Naive thymus-derived CD4-positive, alpha-beta T cell (primary cell): ENCODE measurements at regions not wholly inside any gene's neighbourhood (a gene's known extent, or its start where the extent isn't known, plus 50 kb on each side); places are given as distances from the start of the nearest gene placed in this dataset.
A peak's percentile ranks its signal among the peaks of the same experiment; 100 is the strongest.

ENCODE experiments used
- ATAC-seq: fragments of 150-1000 bp; cut with Tn5 transposase; 2 replicates; pipeline ENCODE4 v1.10.0; 2021; ENCODE audit warnings: mild to moderate bottlenecking, moderate library complexity
- CTCF ChIA-PET: fragments of 350-600 bp; sonication (Branson Sonifier 250); formaldehyde crosslinking; loops from one replicate; lab custom pipeline; 2021; ENCODE audit warnings: antibody characterized with exemption; lab: Charles Lee
- POLR2A ChIA-PET: fragments of 350-600 bp; sonication (Branson Sonifier 250); formaldehyde crosslinking; loops from one replicate; lab custom pipeline; 2021; ENCODE audit warnings: antibody characterized with exemption, inconsistent platforms; lab: Charles Lee
- DNase-seq, 9 donors: peaks; one replicate each; pipeline versions ENCODE4 v3.0.0 to v3.0.0-alpha.2; 2020 to 2022; ENCODE audit warnings: mixed read lengths in 1 of 9
- H3K27ac ChIP-seq: one replicate; pipeline ENCODE4 v1.7.0; 2013; ENCODE audit warnings: mild to moderate bottlenecking, low read depth, low read length, moderate library complexity
- H3K27me3 ChIP-seq, 2 donors: one replicate each; pipeline ENCODE4 v1.7.0; 2013; ENCODE audit warnings: low read length in 2 of 2, mild to moderate bottlenecking in 2 of 2, moderate library complexity in 2 of 2; ENCODE audit not compliant: control insufficient read depth in 2 of 2, insufficient read depth in 2 of 2
- H3K36me3 ChIP-seq, 3 experiments: 1 replicate in 2 of 3; 2 replicates in 1 of 3; pipeline ENCODE4 v1.7.0; 2013; ENCODE audit warnings: low read length in 3 of 3, mild to moderate bottlenecking in 3 of 3, moderate library complexity in 1 of 3; ENCODE audit not compliant: insufficient read depth in 3 of 3, control insufficient read depth in 2 of 3
- H3K4me1 ChIP-seq, 2 donors: one replicate each; pipeline ENCODE4 v1.7.0; 2013; ENCODE audit warnings: low read length in 2 of 2, mild to moderate bottlenecking in 2 of 2, moderate library complexity in 1 of 2; ENCODE audit not compliant: control insufficient read depth in 2 of 2, insufficient read depth in 2 of 2
- H3K4me3 ChIP-seq: 2 replicates; pipeline ENCODE4 v1.7.0; 2013; ENCODE audit warnings: mild to moderate bottlenecking, low read length
- H3K9me3 ChIP-seq, 3 experiments: 1 replicate in 2 of 3; 2 replicates in 1 of 3; pipeline ENCODE4 v1.7.0; 2013; ENCODE audit warnings: low read length in 3 of 3; ENCODE audit not compliant: control insufficient read depth in 2 of 3
- H3K27ac Mint-ChIP-seq, 9 donors: one replicate each; pipeline ENCODE4 v1.8.0; 2020 to 2022; ENCODE audit warnings: mixed read lengths in 9 of 9, mild to moderate bottlenecking in 8 of 9, moderate library complexity in 5 of 9, inconsistent platforms in 2 of 9
- H3K27me3 Mint-ChIP-seq, 5 donors: one replicate each; pipeline ENCODE4 v1.8.0; 2021 to 2022; ENCODE audit warnings: mixed read lengths in 5 of 5, mild to moderate bottlenecking in 1 of 5
- H3K36me3 Mint-ChIP-seq, 5 donors: one replicate each; pipeline ENCODE4 v1.8.0; 2020 to 2022; ENCODE audit warnings: mixed read lengths in 5 of 5, mild to moderate bottlenecking in 3 of 5, inconsistent platforms in 1 of 5
- H3K4me1 Mint-ChIP-seq, 7 donors: one replicate each; pipeline ENCODE4 v1.8.0; 2020 to 2022; ENCODE audit warnings: mixed read lengths in 7 of 7, mild to moderate bottlenecking in 3 of 7, inconsistent platforms in 1 of 7
- H3K4me3 Mint-ChIP-seq, 10 donors: one replicate each; pipeline ENCODE4 v1.8.0; 2020 to 2022; ENCODE audit warnings: mild to moderate bottlenecking in 10 of 10, mixed read lengths in 10 of 10, moderate library complexity in 6 of 10, inconsistent platforms in 2 of 10
- H3K9me3 Mint-ChIP-seq, 11 donors: one replicate each; pipeline ENCODE4 v1.8.0; 2020 to 2022; ENCODE audit warnings: mixed read lengths in 11 of 11, mild to moderate bottlenecking in 4 of 11, inconsistent platforms in 1 of 11, moderate library complexity in 1 of 11
- intact Hi-C, 2 donors: fragments of 100-400 bp; cut with micrococcal nuclease; formaldehyde crosslinking; loops; one replicate each; pipeline ENCODE4 v1.15.1; 2023

GRCh38 chr15:85992224-85992623 is 87.4 kb upstream of the AGBL1 start:
- Histone ChIP-seq H3K9me3 (no peaks in the 10 kb centered on the region), H3K27me3 (no peaks in the 10 kb centered on the region), H3K27ac (no peak overlapping the region), H3K36me3 (no peaks in the 10 kb centered on the region), H3K4me3 (no peak overlapping the region), H3K4me1 (no peaks in the 10 kb centered on the region)
- ChIA-PET POLR2A (no interaction called here), CTCF (no interaction called here)
- no peaks in the 10 kb centered on the region for H3K36me3 Mint-ChIP-seq
- no peak overlapping the region for H3K4me3 Mint-ChIP-seq
- peaks cover 0 to 5% (median 3%) of the 10 kb centered on the region in 5 donors for H3K27me3 Mint-ChIP-seq
- H3K27ac Mint-ChIP-seq = no peak overlapping the region
- peaks cover 0 to 6% (median 0%) of the 10 kb centered on the region in 11 donors for H3K9me3 Mint-ChIP-seq
- peaks cover 0 to 3% (median 0%) of the 10 kb centered on the region in 7 donors for H3K4me1 Mint-ChIP-seq
- intact Hi-C loops = no loop called here
- ATAC-seq = no peak
- no peak for DNase-seq

- Histone ChIP-seq H3K4me1 (no peaks in the 10 kb centered on the region), H3K36me3 (no peaks in the 10 kb centered on the region), H3K9me3 (no peaks in the 10 kb centered on the region), H3K27ac (no peak overlapping the region), H3K4me3 (no peak overlapping the region), H3K27me3 (no peaks in the 10 kb centered on the region)
- Mint-ChIP-seq H3K27me3 (peaks cover 0 to 5% (median 3%) of the 10 kb centered on the region in 5 donors), H3K4me3 (no peak overlapping the region), H3K9me3 (peaks cover 0 to 6% (median 0%) of the 10 kb centered on the region in 11 donors), H3K36me3 (no peaks in the 10 kb centered on the region), H3K27ac (peak overlapping the region in 1 of 9 donors; percentile 6), H3K4me1 (peaks cover 0 to under 1% (median 0%) of the 10 kb centered on the region in 7 donors)
- ChIA-PET CTCF (interaction anchor here (0.6 kb wide), 1 partner anchor 1395 kb away, joined by 3 read pairs; no protein-coding TSS in a partner anchor), POLR2A (no interaction called here)
- ATAC-seq (no peak), DNase-seq (no peak)
- intact Hi-C loops = no loop called here
Measured at GRCh38 chr15:85993116-85993515, 86.6 kb upstream of the AGBL1 start.

- DNase-seq (no peak), ATAC-seq (no peak)
- Mint-ChIP-seq H3K27ac (no peak overlapping the region), H3K4me3 (no peak overlapping the region), H3K4me1 (no peaks in the 10 kb centered on the region), H3K9me3 (peaks cover 0 to 6% (median 0%) of the 10 kb centered on the region in 11 donors), H3K27me3 (peaks cover 0 to 10% (median 4%) of the 10 kb centered on the region in 5 donors), H3K36me3 (no peaks in the 10 kb centered on the region)
- Histone ChIP-seq H3K9me3 (no peaks in the 10 kb centered on the region), H3K36me3 (no peaks in the 10 kb centered on the region), H3K4me3 (no peak overlapping the region), H3K4me1 (no peaks in the 10 kb centered on the region), H3K27ac (no peak overlapping the region), H3K27me3 (no peaks in the 10 kb centered on the region)
- intact Hi-C loops = no loop called here
- ChIA-PET CTCF (no interaction called here), POLR2A (no interaction called here)
Measured at GRCh38 chr15:85997618-85998017, 82.1 kb upstream of the AGBL1 start.

GRCh38 chr15:85999658-86000057 is 80.0 kb upstream of the AGBL1 start:
- intact Hi-C loops = no loop called here
- Histone ChIP-seq H3K27ac (no peak overlapping the region), H3K4me3 (no peak overlapping the region), H3K36me3 (no peaks in the 10 kb centered on the region), H3K9me3 (no peaks in the 10 kb centered on the region), H3K27me3 (no peaks in the 10 kb centered on the region), H3K4me1 (no peaks in the 10 kb centered on the region)
- POLR2A ChIA-PET = no interaction called here
- Mint-ChIP-seq H3K4me1 (no peaks in the 10 kb centered on the region), H3K4me3 (no peak overlapping the region), H3K36me3 (no peaks in the 10 kb centered on the region), H3K27ac (no peak overlapping the region), H3K9me3 (peaks cover 0 to 6% (median 0%) of the 10 kb centered on the region in 11 donors), H3K27me3 (peaks cover 0 to 24% (median 16%) of the 10 kb centered on the region in 5 donors)
- CTCF ChIA-PET = no interaction called here
- ATAC-seq = no peak
- DNase-seq = no peak

GRCh38 chr15:86001200-86001599 is 78.5 kb upstream of the AGBL1 start:
- Mint-ChIP-seq H3K4me1 (no peaks in the 10 kb centered on the region), H3K4me3 (no peak overlapping the region), H3K9me3 (peaks cover 0 to 1% (median 0%) of the 10 kb centered on the region in 11 donors), H3K27me3 (peaks cover 0 to 21% (median 19%) of the 10 kb centered on the region in 5 donors), H3K27ac (no peak overlapping the region), H3K36me3 (no peaks in the 10 kb centered on the region)
- Histone ChIP-seq H3K4me1 (no peaks in the 10 kb centered on the region), H3K4me3 (no peak overlapping the region), H3K27me3 (no peaks in the 10 kb centered on the region), H3K36me3 (no peaks in the 10 kb centered on the region), H3K27ac (no peak overlapping the region), H3K9me3 (no peaks in the 10 kb centered on the region)
- ChIA-PET CTCF (no interaction called here), POLR2A (no interaction called here)
- intact Hi-C loops = no loop called here
- ATAC-seq (no peak), DNase-seq (no peak)

GRCh38 chr15:86002444-86002843 is 77.2 kb upstream of the AGBL1 start:
- no peaks in the 10 kb centered on the region for H3K9me3 ChIP-seq
- no peak overlapping the region for H3K27ac Mint-ChIP-seq
- no peak overlapping the region for H3K27ac ChIP-seq
- peaks cover 0 to 22% (median 16%) of the 10 kb centered on the region in 5 donors for H3K27me3 Mint-ChIP-seq
- H3K4me3 ChIP-seq = no peak overlapping the region
- ChIA-PET POLR2A (no interaction called here), CTCF (no interaction called here)
- DNase-seq = no peak
- H3K4me1 Mint-ChIP-seq = no peaks in the 10 kb centered on the region
- no peaks in the 10 kb centered on the region for H3K4me1 ChIP-seq
- no peaks in the 10 kb centered on the region for H3K27me3 ChIP-seq
- no peak overlapping the region for H3K4me3 Mint-ChIP-seq
- no peak for ATAC-seq
- no peaks in the 10 kb centered on the region for H3K36me3 Mint-ChIP-seq
- no peaks in the 10 kb centered on the region for H3K36me3 ChIP-seq
- intact Hi-C loops = no loop called here
- peaks cover 0 to 1% (median 0%) of the 10 kb centered on the region in 11 donors for H3K9me3 Mint-ChIP-seq

- POLR2A ChIA-PET = no interaction called here
- ATAC-seq = no peak
Measured at GRCh38 chr15:86004061-86004460, 75.6 kb upstream of the AGBL1 start.

More at GRCh38 chr15:86004061-86004460, 75.6 kb upstream of the AGBL1 start:
- DNase-seq = no peak
- no peaks in the 10 kb centered on the region for H3K4me1 Mint-ChIP-seq
- Histone ChIP-seq H3K4me1 (no peaks in the 10 kb centered on the region), H3K27me3 (no peaks in the 10 kb centered on the region), H3K4me3 (no peak overlapping the region), H3K36me3 (no peaks in the 10 kb centered on the region), H3K9me3 (no peaks in the 10 kb centered on the region), H3K27ac (no peak overlapping the region)
- no peak overlapping the region for H3K4me3 Mint-ChIP-seq
- peaks cover 0 to 22% (median 16%) of the 10 kb centered on the region in 5 donors for H3K27me3 Mint-ChIP-seq
- intact Hi-C loops = no loop called here
- H3K9me3 Mint-ChIP-seq = peaks cover 0 to 3% (median 0%) of the 10 kb centered on the region in 11 donors
- H3K36me3 Mint-ChIP-seq = no peaks in the 10 kb centered on the region
- H3K27ac Mint-ChIP-seq = no peak overlapping the region
- CTCF ChIA-PET = no interaction called here
